ENCODE measurements at regions not wholly inside any gene's neighbourhood (a gene's known extent, or its start where the extent isn't known, plus 50 kb on each side); places are given as distances from the start of the nearest gene placed in this dataset.

DNA sequence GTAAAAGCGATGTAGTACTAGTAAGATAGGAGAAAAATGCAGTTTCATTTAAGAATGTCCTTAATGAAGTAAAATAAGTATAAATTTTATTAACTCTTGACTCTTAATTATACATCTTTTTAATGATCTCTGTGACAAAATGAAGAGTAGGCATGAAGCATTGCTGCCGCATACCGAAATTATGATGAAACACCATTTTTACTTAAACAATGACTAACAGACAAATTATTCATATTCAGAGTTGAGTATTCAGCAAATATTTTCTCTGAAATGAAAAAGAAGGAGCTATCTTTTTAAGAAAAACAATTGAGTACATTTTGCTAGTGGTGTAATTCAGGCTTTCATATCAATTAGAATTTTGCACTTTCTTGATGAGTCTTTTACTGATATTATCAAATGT, 150.6 kb upstream of the DOCK10 start:
- H3K27me3 ChIP-seq (ENCODE audit: low read length): no peaks in the 10 kb centered on the region
- H3K4me3 ChIP-seq (ENCODE audit: low read length): no peak overlapping the region
- H3K9ac ChIP-seq (ENCODE audit: low read length): no peak overlapping the region
- no peak for DNase-seq
- H3K4me1 ChIP-seq (ENCODE audit: low read length): no peaks in the 10 kb centered on the region
- no peaks in the 10 kb centered on the region for H3K79me2 ChIP-seq (ENCODE audit: low read length)
- no peak overlapping the region for H3K4me2 ChIP-seq (ENCODE audit: low read depth, low read length, poor library complexity, severe bottlenecking)
- no peaks in the 10 kb centered on the region for H3K9me3 ChIP-seq (ENCODE audit: low read length)
- H2AFZ ChIP-seq (ENCODE audit: low read length): no peak overlapping the region
- no peaks in the 10 kb centered on the region for H3K36me3 ChIP-seq (ENCODE audit: insufficient read depth, low read length)
- H3K9me2 ChIP-seq (replicated peaks; ENCODE audit: insufficient read depth, low read length): no peaks in the 10 kb centered on the region
- H3K27ac ChIP-seq (ENCODE audit: low read length): no peak overlapping the region
- H4K20me1 ChIP-seq (ENCODE audit: insufficient read depth, low read depth, low read length): no peaks in the 10 kb centered on the region

DNA sequence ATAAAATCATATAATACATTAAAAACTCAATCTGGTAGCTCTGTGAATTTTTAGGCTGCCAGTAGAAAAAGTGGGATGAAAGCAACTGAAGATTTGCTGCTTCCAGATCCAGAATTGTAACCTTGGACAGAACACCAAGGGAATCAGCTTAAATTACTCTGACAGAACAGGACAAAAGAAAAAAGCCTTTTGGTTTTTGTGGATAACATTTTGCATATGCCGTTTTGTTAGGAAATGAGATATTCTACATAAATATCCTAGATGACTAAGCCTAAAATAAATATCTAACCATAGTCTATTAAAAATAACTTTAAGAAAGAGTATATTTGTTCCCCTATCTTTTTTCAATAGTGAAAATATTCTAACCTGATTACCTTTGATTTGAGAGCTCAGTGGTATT, 148.7 kb upstream of the DOCK10 start:
- Histone ChIP-seq H2AFZ (ENCODE audit: low read length) (no peak overlapping the region), H4K20me1 (ENCODE audit: insufficient read depth, low read depth, low read length) (no peaks in the 10 kb centered on the region), H3K9ac (ENCODE audit: low read length) (no peak overlapping the region), H3K36me3 (ENCODE audit: insufficient read depth, low read length) (no peaks in the 10 kb centered on the region), H3K79me2 (ENCODE audit: low read length) (no peaks in the 10 kb centered on the region), H3K27ac (ENCODE audit: low read length) (no peak overlapping the region), H3K9me2 (replicated peaks; ENCODE audit: insufficient read depth, low read length) (no peaks in the 10 kb centered on the region), H3K4me2 (ENCODE audit: low read depth, low read length, poor library complexity, severe bottlenecking) (no peak overlapping the region), H3K27me3 (ENCODE audit: low read length) (no peaks in the 10 kb centered on the region), H3K4me1 (ENCODE audit: low read length) (no peaks in the 10 kb centered on the region), H3K4me3 (ENCODE audit: low read length) (no peak overlapping the region), H3K9me3 (ENCODE audit: low read length) (no peaks in the 10 kb centered on the region)
- no peak for DNase-seq

DNA sequence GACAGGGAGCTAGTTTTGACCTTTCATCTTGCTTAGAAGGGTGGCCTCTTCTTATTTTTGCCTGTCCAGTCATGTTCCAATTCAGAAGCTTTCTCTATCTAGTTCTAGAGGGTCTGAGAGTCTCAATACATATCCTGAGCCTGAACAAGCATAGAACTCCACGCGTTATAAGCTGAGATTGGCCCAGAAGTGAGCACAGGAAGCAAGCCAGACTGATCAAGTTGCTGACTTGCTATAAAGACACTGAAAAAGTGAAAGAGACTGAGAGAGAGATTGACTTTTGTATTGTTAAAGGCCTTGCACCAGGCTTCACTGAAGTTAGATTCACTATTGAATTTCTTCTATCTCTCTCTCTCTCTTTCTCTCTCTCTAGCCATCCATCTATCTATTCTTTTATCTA, 142.7 kb upstream of the DOCK10 start:
- no peak overlapping the region for H3K9ac ChIP-seq (ENCODE audit: low read length)
- H3K79me2 ChIP-seq (ENCODE audit: low read length): no peaks in the 10 kb centered on the region
- no peaks in the 10 kb centered on the region for H3K4me1 ChIP-seq (ENCODE audit: low read length)
- H2AFZ ChIP-seq (ENCODE audit: low read length): no peak overlapping the region
- H3K4me3 ChIP-seq (ENCODE audit: low read length): no peak overlapping the region
- no peaks in the 10 kb centered on the region for H3K9me3 ChIP-seq (ENCODE audit: low read length)
- H3K4me2 ChIP-seq (ENCODE audit: low read depth, low read length, poor library complexity, severe bottlenecking): no peak overlapping the region
- H3K27me3 ChIP-seq (ENCODE audit: low read length): no peaks in the 10 kb centered on the region
- H4K20me1 ChIP-seq (ENCODE audit: insufficient read depth, low read depth, low read length): no peaks in the 10 kb centered on the region
- H3K9me2 ChIP-seq (replicated peaks; ENCODE audit: insufficient read depth, low read length): no peaks in the 10 kb centered on the region
- no peak overlapping the region for H3K27ac ChIP-seq (ENCODE audit: low read length)
- DNase-seq: no peak
- H3K36me3 ChIP-seq (ENCODE audit: insufficient read depth, low read length): no peaks in the 10 kb centered on the region

DNA sequence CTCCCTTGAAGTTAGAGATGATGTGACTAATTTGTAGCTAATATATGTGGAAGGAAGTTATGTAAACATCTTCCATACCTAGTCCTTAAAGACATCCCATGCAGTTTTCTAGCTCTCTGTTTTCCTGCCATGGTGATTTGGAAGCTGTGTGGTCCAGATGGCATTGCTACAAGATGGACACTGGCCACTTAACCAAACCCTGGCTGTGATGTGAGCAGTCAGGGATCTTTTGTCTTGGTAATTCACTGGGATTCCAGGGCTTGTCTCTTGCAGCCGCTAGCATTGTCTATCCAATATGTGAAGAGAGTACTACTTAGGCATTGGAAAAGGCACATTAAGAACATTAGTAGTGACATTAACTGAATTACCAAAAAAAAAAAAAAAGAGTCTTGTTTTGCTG, 139.9 kb upstream of the DOCK10 start:
- Histone ChIP-seq H2AFZ (ENCODE audit: low read length) (no peak overlapping the region), H3K27me3 (ENCODE audit: low read length) (no peaks in the 10 kb centered on the region), H3K9me3 (ENCODE audit: low read length) (no peaks in the 10 kb centered on the region), H3K9me2 (replicated peaks; ENCODE audit: insufficient read depth, low read length) (no peaks in the 10 kb centered on the region), H3K4me1 (ENCODE audit: low read length) (no peaks in the 10 kb centered on the region), H4K20me1 (ENCODE audit: insufficient read depth, low read depth, low read length) (no peaks in the 10 kb centered on the region), H3K36me3 (ENCODE audit: insufficient read depth, low read length) (no peaks in the 10 kb centered on the region), H3K9ac (ENCODE audit: low read length) (no peak overlapping the region), H3K4me2 (ENCODE audit: low read depth, low read length, poor library complexity, severe bottlenecking) (no peak overlapping the region), H3K4me3 (ENCODE audit: low read length) (no peak overlapping the region), H3K27ac (ENCODE audit: low read length) (no peak overlapping the region), H3K79me2 (ENCODE audit: low read length) (no peaks in the 10 kb centered on the region)
- DNase-seq: no peak

DNA sequence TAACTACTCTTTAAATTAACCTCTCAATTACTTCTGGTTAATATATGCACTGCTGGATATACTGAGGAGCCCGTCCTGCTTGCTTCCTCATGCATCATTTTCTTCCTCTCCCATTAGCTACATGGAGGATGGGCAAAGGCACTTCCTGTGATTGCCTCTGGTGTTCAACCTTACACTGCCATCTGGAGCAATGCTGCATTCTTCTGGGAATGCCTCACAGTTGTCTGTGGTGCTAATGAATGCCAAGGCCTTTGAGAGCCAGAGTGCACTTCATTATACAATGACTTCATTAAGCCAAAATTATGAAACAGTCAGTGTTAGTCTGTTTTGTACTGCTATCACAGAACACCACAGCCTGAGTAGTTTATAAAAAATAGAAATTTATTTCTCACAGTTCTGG, 134.8 kb upstream of the DOCK10 start:
- Histone ChIP-seq H3K9me2 (replicated peaks; ENCODE audit: insufficient read depth, low read length) (no peaks in the 10 kb centered on the region), H3K9me3 (ENCODE audit: low read length) (no peaks in the 10 kb centered on the region), H3K9ac (ENCODE audit: low read length) (no peak overlapping the region), H3K27ac (ENCODE audit: low read length) (no peak overlapping the region), H3K4me1 (ENCODE audit: low read length) (no peaks in the 10 kb centered on the region), H3K4me2 (ENCODE audit: low read depth, low read length, poor library complexity, severe bottlenecking) (no peak overlapping the region), H3K4me3 (ENCODE audit: low read length) (no peak overlapping the region), H3K27me3 (ENCODE audit: low read length) (no peaks in the 10 kb centered on the region), H2AFZ (ENCODE audit: low read length) (no peak overlapping the region), H3K36me3 (ENCODE audit: insufficient read depth, low read length) (no peaks in the 10 kb centered on the region), H3K79me2 (ENCODE audit: low read length) (no peaks in the 10 kb centered on the region), H4K20me1 (ENCODE audit: insufficient read depth, low read depth, low read length) (no peaks in the 10 kb centered on the region)
- DNase-seq: no peak

DNA sequence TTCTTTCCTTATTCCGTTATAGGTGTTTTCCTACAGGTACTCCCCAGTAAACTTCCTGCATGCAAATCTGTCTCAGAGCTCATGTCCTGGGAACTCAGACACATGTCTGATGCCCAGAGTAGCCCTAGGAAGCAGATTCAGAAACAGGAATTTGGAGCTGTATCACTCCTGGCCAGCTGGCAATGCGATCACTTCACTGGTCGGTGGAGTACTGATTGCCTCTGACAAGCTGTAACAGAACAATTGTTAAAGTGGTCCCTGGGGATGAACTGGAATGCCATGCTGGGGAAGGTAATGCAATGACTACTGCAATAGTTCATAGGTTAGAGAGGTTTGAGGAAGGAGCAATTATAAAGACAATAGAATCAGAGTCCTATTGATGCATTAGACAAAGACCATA, 131.6 kb upstream of the DOCK10 start:
- Histone ChIP-seq H3K27me3 (ENCODE audit: low read length) (no peaks in the 10 kb centered on the region), H3K9ac (ENCODE audit: low read length) (no peak overlapping the region), H3K4me3 (ENCODE audit: low read length) (no peak overlapping the region), H3K9me3 (ENCODE audit: low read length) (no peaks in the 10 kb centered on the region), H3K79me2 (ENCODE audit: low read length) (no peaks in the 10 kb centered on the region), H4K20me1 (ENCODE audit: insufficient read depth, low read depth, low read length) (no peaks in the 10 kb centered on the region), H3K36me3 (ENCODE audit: insufficient read depth, low read length) (no peaks in the 10 kb centered on the region), H3K4me2 (ENCODE audit: low read depth, low read length, poor library complexity, severe bottlenecking) (no peak overlapping the region), H3K27ac (ENCODE audit: low read length) (no peak overlapping the region), H3K4me1 (ENCODE audit: low read length) (peaks cover 6% of the 10 kb centered on the region; the same call in 1 of the 2 replicates), H3K9me2 (replicated peaks; ENCODE audit: insufficient read depth, low read length) (no peaks in the 10 kb centered on the region), H2AFZ (ENCODE audit: low read length) (no peak overlapping the region)
- DNase-seq: no peak

DNA sequence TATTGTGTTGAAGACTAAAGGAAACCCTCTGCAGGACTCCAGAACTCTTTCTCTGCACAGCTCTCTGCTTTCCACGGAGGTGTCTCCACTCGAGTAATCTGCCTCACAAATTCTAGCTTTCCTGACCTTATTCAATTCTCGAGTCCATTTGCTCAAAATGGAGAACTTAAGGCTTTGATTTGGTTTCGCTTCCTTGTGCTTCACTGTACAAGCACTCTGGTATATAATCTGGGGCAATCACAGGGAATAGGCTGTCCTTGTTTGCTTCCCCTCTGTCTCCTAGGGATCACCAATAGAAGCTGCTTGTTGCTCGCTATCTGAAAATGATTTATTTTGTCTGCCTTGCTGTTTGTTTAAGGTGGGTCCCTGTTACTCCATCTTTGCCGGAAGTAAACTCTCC, 129.1 kb upstream of the DOCK10 start:
- no peak overlapping the region for H3K27ac ChIP-seq (ENCODE audit: low read length)
- no peak overlapping the region for H3K4me3 ChIP-seq (ENCODE audit: low read length)
- peaks cover 6% of the 10 kb centered on the region; the same call in 1 of the 2 replicates for H3K4me1 ChIP-seq (ENCODE audit: low read length)
- H3K9ac ChIP-seq (ENCODE audit: low read length): no peak overlapping the region
- no peaks in the 10 kb centered on the region for H3K79me2 ChIP-seq (ENCODE audit: low read length)
- H3K27me3 ChIP-seq (ENCODE audit: low read length): no peaks in the 10 kb centered on the region
- peak; percentile 71 for DNase-seq
- 0 out of 2 replicates have a peak overlapping the region, but pooled peaks have one; percentile 24 for H2AFZ ChIP-seq (ENCODE audit: low read length)
- H3K4me2 ChIP-seq (ENCODE audit: low read depth, low read length, poor library complexity, severe bottlenecking): peak overlapping the region; percentile 32
- H4K20me1 ChIP-seq (ENCODE audit: insufficient read depth, low read depth, low read length): no peaks in the 10 kb centered on the region
- H3K9me2 ChIP-seq (replicated peaks; ENCODE audit: insufficient read depth, low read length): no peaks in the 10 kb centered on the region
- no peaks in the 10 kb centered on the region for H3K36me3 ChIP-seq (ENCODE audit: insufficient read depth, low read length)
- H3K9me3 ChIP-seq (ENCODE audit: low read length): no peaks in the 10 kb centered on the region

DNA sequence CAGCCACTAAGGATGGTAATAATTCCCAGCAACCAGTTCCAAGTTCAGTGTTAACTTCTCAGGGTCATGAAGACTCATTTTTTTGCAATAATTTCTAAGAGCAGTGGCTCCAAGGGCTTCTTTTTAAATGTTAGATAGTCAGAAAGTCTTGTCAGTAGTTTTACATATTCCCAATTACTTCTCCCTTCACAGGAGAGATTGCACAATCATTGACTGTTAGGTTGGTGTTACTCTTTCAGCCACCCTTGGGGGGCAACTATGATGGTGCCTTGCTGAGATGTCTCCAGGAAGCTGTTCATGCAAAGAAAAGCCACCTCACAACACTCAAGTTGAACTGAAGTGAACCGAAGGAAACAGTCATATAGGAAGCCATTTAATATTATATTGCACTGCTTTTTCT, 127.9 kb upstream of the DOCK10 start:
- DNase-seq: no peak
- Histone ChIP-seq H4K20me1 (ENCODE audit: insufficient read depth, low read depth, low read length) (no peaks in the 10 kb centered on the region), H3K27me3 (ENCODE audit: low read length) (no peaks in the 10 kb centered on the region), H3K9me2 (replicated peaks; ENCODE audit: insufficient read depth, low read length) (no peaks in the 10 kb centered on the region), H3K4me2 (ENCODE audit: low read depth, low read length, poor library complexity, severe bottlenecking) (no peak overlapping the region), H3K9ac (ENCODE audit: low read length) (no peak overlapping the region), H3K79me2 (ENCODE audit: low read length) (no peaks in the 10 kb centered on the region), H3K9me3 (ENCODE audit: low read length) (no peaks in the 10 kb centered on the region), H2AFZ (ENCODE audit: low read length) (no peak overlapping the region), H3K36me3 (ENCODE audit: insufficient read depth, low read length) (no peaks in the 10 kb centered on the region), H3K27ac (ENCODE audit: low read length) (no peak overlapping the region), H3K4me3 (ENCODE audit: low read length) (no peak overlapping the region), H3K4me1 (ENCODE audit: low read length) (peaks cover 6% of the 10 kb centered on the region; the same call in 1 of the 2 replicates)

DNA sequence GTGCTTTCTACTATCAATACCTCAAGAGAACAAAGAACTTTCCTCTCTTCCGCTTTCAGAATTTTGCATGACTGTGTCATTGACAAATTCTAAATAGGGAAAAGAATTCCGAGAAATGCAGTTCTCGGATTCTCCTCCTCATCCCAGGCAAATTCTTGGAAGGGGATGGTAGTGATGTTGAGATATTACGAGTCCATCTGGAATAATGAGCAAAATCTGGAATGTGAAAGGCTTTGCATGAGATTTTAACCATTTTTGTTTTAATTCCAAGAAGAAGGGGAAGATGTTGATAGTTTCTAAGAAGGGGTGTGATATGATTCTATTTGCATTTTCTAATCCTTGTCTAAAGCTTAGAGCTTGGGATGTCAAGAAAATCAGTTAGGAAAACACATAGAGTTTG, 127.1 kb upstream of the DOCK10 start:
- Histone ChIP-seq H3K9me2 (replicated peaks; ENCODE audit: insufficient read depth, low read length) (no peaks in the 10 kb centered on the region), H3K9me3 (ENCODE audit: low read length) (no peaks in the 10 kb centered on the region), H4K20me1 (ENCODE audit: insufficient read depth, low read depth, low read length) (no peaks in the 10 kb centered on the region), H3K4me3 (ENCODE audit: low read length) (no peak overlapping the region), H3K36me3 (ENCODE audit: insufficient read depth, low read length) (no peaks in the 10 kb centered on the region), H3K4me1 (ENCODE audit: low read length) (peaks cover 6% of the 10 kb centered on the region; the same call in 1 of the 2 replicates), H3K4me2 (ENCODE audit: low read depth, low read length, poor library complexity, severe bottlenecking) (no peak overlapping the region), H2AFZ (ENCODE audit: low read length) (no peak overlapping the region), H3K9ac (ENCODE audit: low read length) (no peak overlapping the region), H3K79me2 (ENCODE audit: low read length) (no peaks in the 10 kb centered on the region), H3K27ac (ENCODE audit: low read length) (no peak overlapping the region), H3K27me3 (ENCODE audit: low read length) (no peaks in the 10 kb centered on the region)
- DNase-seq: no peak
